CD4-positive, alpha-beta T cell (primary cell): ENCODE measurements at regions not wholly inside any gene's neighbourhood (a gene's known extent, or its start where the extent isn't known, plus 50 kb on each side); places are given as distances from the start of the nearest gene placed in this dataset.

Source experiments
- ATAC-seq: fragments of 200-7000 bp; cut with Tn5 transposase; one replicate; pipeline ENCODE4 v1.10.0; 2022; ENCODE audit warnings: mild to moderate bottlenecking; ENCODE audit not compliant: poor library complexity
- CTCF ChIA-PET: fragments of 350-600 bp; sonication (Branson Sonifier 250); formaldehyde crosslinking; loops from one replicate; lab custom pipeline; 2021; ENCODE audit warnings: antibody characterized with exemption, inconsistent platforms; lab: Charles Lee
- POLR2A ChIA-PET: fragments of 350-600 bp; sonication (Branson Sonifier 250); formaldehyde crosslinking; loops from one replicate; lab custom pipeline; 2021; ENCODE audit warnings: antibody characterized with exemption, inconsistent platforms; lab: Charles Lee
- DNase-seq, 14 experiments: peaks; one replicate each; pipeline ENCODE4 v3.0.0-alpha.2; 2013 to 2020; ENCODE audit warnings: mixed read lengths in 2 of 14
- H3K27ac ChIP-seq, 2 donors: one replicate each; pipeline versions ENCODE4 v1.5.1 to v1.7.0; 2013; ENCODE audit warnings: low read length in 2 of 2, low read depth in 1 of 2, mild to moderate bottlenecking in 1 of 2
- H3K27me3 ChIP-seq, 2 experiments: 1 replicate in 1 of 2; 2 replicates in 1 of 2; pipeline versions ENCODE4 v1.6.1 to v1.7.0; 2013; ENCODE audit warnings: low read length in 2 of 2, control low read depth in 1 of 2, mild to moderate bottlenecking in 1 of 2, moderate library complexity in 1 of 2; ENCODE audit not compliant: insufficient read depth in 2 of 2, control insufficient read depth in 1 of 2
- H3K36me3 ChIP-seq: one replicate; pipeline ENCODE4 v1.6.1; 2013; ENCODE audit warnings: low read length, control low read depth; ENCODE audit not compliant: insufficient read depth
- H3K4me1 ChIP-seq: one replicate; pipeline ENCODE4 v1.6.1; 2013; ENCODE audit warnings: low read length, control low read depth; ENCODE audit not compliant: insufficient read depth
- H3K4me3 ChIP-seq: one replicate; pipeline ENCODE4 v1.5.1; 2013; ENCODE audit warnings: mild to moderate bottlenecking, low read length, moderate library complexity
- H3K9me3 ChIP-seq, 2 experiments: 1 replicate in 1 of 2; 2 replicates in 1 of 2; pipeline versions ENCODE4 v1.6.1 to v1.7.0; 2013; ENCODE audit warnings: low read length in 2 of 2, mild to moderate bottlenecking in 2 of 2, control low read depth in 1 of 2, moderate library complexity in 1 of 2; ENCODE audit not compliant: control insufficient read depth in 1 of 2, insufficient read depth in 1 of 2
- H3K27ac Mint-ChIP-seq: one replicate; pipeline ENCODE4 v1.8.0; 2020; ENCODE audit warnings: mixed read lengths
- H3K27me3 Mint-ChIP-seq: one replicate; pipeline ENCODE4 v1.8.0; 2021; ENCODE audit warnings: mixed read lengths
- H3K36me3 Mint-ChIP-seq: one replicate; pipeline ENCODE4 v1.8.0; 2021; ENCODE audit warnings: low read depth, mixed read lengths
- H3K4me1 Mint-ChIP-seq: one replicate; pipeline ENCODE4 v1.8.0; 2021; ENCODE audit warnings: low read depth, mixed read lengths
- H3K4me3 Mint-ChIP-seq: one replicate; pipeline ENCODE4 v1.8.0; 2020; ENCODE audit warnings: mild to moderate bottlenecking, mixed read lengths
- H3K9me3 Mint-ChIP-seq: one replicate; pipeline ENCODE4 v1.8.0; 2020; ENCODE audit warnings: mixed read lengths
- CTCF ChIP-seq: fragments of 200-600 bp; IDR thresholded peaks from one replicate; pipeline ENCODE4 v1.8.0; 2022; ENCODE audit warnings: antibody characterized with exemption, mild to moderate bottlenecking
- intact Hi-C, 2 experiments: fragments of 100-400 bp; cut with DNase I in 1 of 2; cut with micrococcal nuclease in 1 of 2; formaldehyde crosslinking; loops; one replicate each; pipeline versions ENCODE4 v1.15.1 to v1.9.0; 2023 to 2025; cut with DNase I, micrococcal nuclease

- Mint-ChIP-seq H3K27ac (peak overlapping the region; percentile 80), H3K27me3 (no peaks in the 10 kb centered on the region), H3K4me1 (peaks cover 98% of the 10 kb centered on the region), H3K4me3 (peak overlapping the region; percentile 60), H3K36me3 (no peaks in the 10 kb centered on the region), H3K9me3 (no peaks in the 10 kb centered on the region)
- intact Hi-C loops = no loop called here
- Histone ChIP-seq H3K27me3 (no peaks in the 10 kb centered on the region), H3K36me3 (no peaks in the 10 kb centered on the region), H3K27ac (peak overlapping the region in 1 of 2 donors; percentile 21), H3K4me3 (no peak overlapping the region), H3K9me3 (no peaks in the 10 kb centered on the region), H3K4me1 (peaks cover 50% of the 10 kb centered on the region)
- peak; percentile 89 for ATAC-seq
- DNase-seq = peak in 13 of 14 experiments; percentile 16 to 79 (median 51)
- POLR2A ChIA-PET = interaction anchor here (0.6 kb wide), 1 partner anchor 209 kb away, joined by 3 read pairs; no protein-coding TSS in a partner anchor
- TF ChIP-seq CTCF = no peak
- CTCF ChIA-PET = no interaction called here
Measured at GRCh38 chr2:12507295-12507694, 209.4 kb upstream of the TRIB2 start.

- POLR2A ChIA-PET = interaction anchor here (1.7 kb wide), 1 partner anchor 207 kb away, joined by 4 read pairs; the partner anchor contains the start of gene TRIB2
Measured at GRCh38 chr2:12510070-12510469, 206.7 kb upstream of the TRIB2 start.

GRCh38 chr2:12513339-12513738, 203.4 kb upstream of the TRIB2 start:
- Mint-ChIP-seq H3K27me3 (no peaks in the 10 kb centered on the region), H3K4me1 (peaks cover 88% of the 10 kb centered on the region), H3K27ac (peak overlapping the region; percentile 57), H3K36me3 (no peaks in the 10 kb centered on the region), H3K9me3 (no peaks in the 10 kb centered on the region), H3K4me3 (peak overlapping the region; percentile 3)
- ChIA-PET CTCF (no interaction called here), POLR2A (interaction anchor here (0.6 to 2.6 kb wide), 5 partner anchors 11 to 203 kb away, joined by 3 to 14 read pairs (median 3); no protein-coding TSS in a partner anchor)
- Histone ChIP-seq H3K4me3 (no peak overlapping the region), H3K27ac (peak overlapping the region in 1 of 2 donors; percentile 15), H3K9me3 (no peaks in the 10 kb centered on the region), H3K4me1 (peaks cover 35% of the 10 kb centered on the region), H3K36me3 (no peaks in the 10 kb centered on the region), H3K27me3 (no peaks in the 10 kb centered on the region)
- intact Hi-C loops = no loop called here
- ATAC-seq (peak; percentile 53), DNase-seq (peak in 3 of 14 experiments; percentile 28 to 60 (median 52))
- no peak for TF ChIP-seq CTCF

More at GRCh38 chr2:12510070-12510469, 206.7 kb upstream of the TRIB2 start:
- no peak for TF ChIP-seq CTCF
- H3K36me3 Mint-ChIP-seq = no peaks in the 10 kb centered on the region
- peaks cover 39% of the 10 kb centered on the region for H3K4me1 ChIP-seq
- no peak overlapping the region for H3K27ac Mint-ChIP-seq
- no peaks in the 10 kb centered on the region for H3K27me3 ChIP-seq
- intact Hi-C loops = no loop called here
- no peaks in the 10 kb centered on the region for H3K9me3 Mint-ChIP-seq
- H3K4me1 Mint-ChIP-seq = peaks cover 96% of the 10 kb centered on the region
- H3K9me3 ChIP-seq = no peaks in the 10 kb centered on the region
- no peak overlapping the region for H3K27ac ChIP-seq
- H3K4me3 Mint-ChIP-seq = no peak overlapping the region
- no peaks in the 10 kb centered on the region for H3K27me3 Mint-ChIP-seq
- ATAC-seq (no peak), DNase-seq (no peak)
- CTCF ChIA-PET = no interaction called here
- H3K4me3 ChIP-seq = no peak overlapping the region
- H3K36me3 ChIP-seq = no peaks in the 10 kb centered on the region
